Ishikawa (cell line): ENCODE measurements at regions not wholly inside any gene's neighbourhood (a gene's known extent, or its start where the extent isn't known, plus 50 kb on each side); places are given as distances from the start of the nearest gene placed in this dataset.

Source experiments
- CEBPB ChIP-seq: IDR thresholded peaks from 2 replicates; pipeline ENCODE4 v1.6.1; 2012
- CREB1 ChIP-seq: IDR thresholded peaks from 2 replicates; pipeline ENCODE4 v1.6.1; 2012; ENCODE audit warnings: low read depth
- EGR1 ChIP-seq: IDR thresholded peaks from 2 replicates; pipeline ENCODE4 v1.6.1; 2012
- EP300 ChIP-seq: IDR thresholded peaks from 2 replicates; pipeline ENCODE4 v1.6.1; 2012; ENCODE audit warnings: borderline replicate concordance
- FOXM1 ChIP-seq: IDR thresholded peaks from 2 replicates; pipeline ENCODE4 v1.6.1; 2012; ENCODE audit warnings: low read depth, borderline replicate concordance
- MAX ChIP-seq: IDR thresholded peaks from 2 replicates; pipeline ENCODE4 v1.6.1; 2012
- NFIC ChIP-seq: IDR thresholded peaks from 2 replicates; pipeline ENCODE4 v1.6.1; 2012
- RAD21 ChIP-seq: IDR thresholded peaks from 2 replicates; pipeline ENCODE4 v1.6.1; 2012; ENCODE audit warnings: low read depth
- REST ChIP-seq: IDR thresholded peaks from 2 replicates; pipeline ENCODE4 v1.6.1; 2012; ENCODE audit warnings: low read depth, mild to moderate bottlenecking
- TAF1 ChIP-seq: IDR thresholded peaks from 2 replicates; pipeline ENCODE4 v1.6.1; 2012; ENCODE audit warnings: low read depth, mild to moderate bottlenecking
- TCF12 ChIP-seq: IDR thresholded peaks from 2 replicates; pipeline ENCODE4 v1.6.1; 2012; ENCODE audit warnings: low read depth
- TEAD4 ChIP-seq: IDR thresholded peaks from 2 replicates; pipeline ENCODE4 v1.6.1; 2012
- USF1 ChIP-seq: IDR thresholded peaks from 2 replicates; pipeline ENCODE4 v1.6.1; 2012
- YY1 ChIP-seq: IDR thresholded peaks from 2 replicates; pipeline ENCODE4 v1.6.1; 2012; ENCODE audit warnings: low read depth
- ZBTB7A ChIP-seq: IDR thresholded peaks from 2 replicates; pipeline ENCODE4 v1.6.1; 2012; ENCODE audit warnings: low read depth

- TF ChIP-seq RAD21 (no peak), YY1 (no peak), REST (no peak), TEAD4 (no peak), EP300 (no peak), NFIC (no peak), CEBPB (no peak), TAF1 (no peak), FOXM1 (no peak), MAX (no peak)
These were observed 290.6 kb upstream of the BOD1L1 start for GRCh38 chr4:13918110-13918509.

- TF ChIP-seq FOXM1 (no peak), CEBPB (no peak), TCF12 (no peak), YY1 (no peak), TEAD4 (no peak), ZBTB7A (no peak), USF1 (no peak), REST (no peak), EP300 (no peak), TAF1 (no peak), EGR1 (no peak), RAD21 (no peak)
These were observed 291.5 kb upstream of the BOD1L1 start for GRCh38 chr4:13918991-13919441.

- TF ChIP-seq CREB1 = no peak
- no peak for TF ChIP-seq TEAD4
- no peak for TF ChIP-seq TCF12
- no peak for TF ChIP-seq TAF1
- TF ChIP-seq EP300 = no peak
- TF ChIP-seq FOXM1 = no peak
- no peak for TF ChIP-seq RAD21
These were observed 292.8 kb upstream of the BOD1L1 start for GRCh38 chr4:13920111-13920875.

GRCh38 chr4:13920901-13921300 lies 293.4 kb upstream of the BOD1L1 start:
- no peak for TF ChIP-seq EP300
- no peak for TF ChIP-seq MAX

GRCh38 chr4:13921805-13922204 lies 294.3 kb upstream of the BOD1L1 start:
- TF ChIP-seq YY1 = no peak
- TF ChIP-seq MAX = no peak
- TF ChIP-seq RAD21 = no peak
- TF ChIP-seq CREB1 = no peak
- no peak for TF ChIP-seq EP300
- TF ChIP-seq CEBPB = no peak
- TF ChIP-seq REST = no peak
- no peak for TF ChIP-seq ZBTB7A
- no peak for TF ChIP-seq TEAD4
- no peak for TF ChIP-seq USF1
- no peak for TF ChIP-seq FOXM1
- TF ChIP-seq TAF1 = no peak
- TF ChIP-seq EGR1 = no peak
- no peak for TF ChIP-seq NFIC
- TF ChIP-seq TCF12 = no peak
